Activated CD8-positive, alpha-beta T cell treated with anti-CD3 and anti-CD28 coated beads for 36 hours (primary cell): ENCODE measurements at regions not wholly inside any gene's neighbourhood (a gene's known extent, or its start where the extent isn't known, plus 50 kb on each side); places are given as distances from the start of the nearest gene placed in this dataset.

Experiments used
- ATAC-seq: fragments of 200-7000 bp; cut with Tn5 transposase; one replicate; pipeline ENCODE4 v1.10.0; 2021; ENCODE audit warnings: mild to moderate bottlenecking, moderate library complexity
- CTCF ChIA-PET: fragments of 350-600 bp; sonication (Branson Sonifier 250); formaldehyde crosslinking; loops from one replicate; lab custom pipeline; 2021; ENCODE audit warnings: antibody characterized with exemption; lab: Charles Lee
- POLR2A ChIA-PET: fragments of 350-600 bp; sonication (Branson Sonifier 250); formaldehyde crosslinking; loops from one replicate; lab custom pipeline; 2021; ENCODE audit warnings: antibody characterized with exemption; lab: Charles Lee
- DNase-seq: peaks from one replicate; pipeline ENCODE4 v3.0.0-alpha.2; 2020
- H3K27ac Mint-ChIP-seq: one replicate; pipeline ENCODE4 v1.8.0; 2021; ENCODE audit warnings: mild to moderate bottlenecking, mixed read lengths
- H3K27me3 Mint-ChIP-seq: one replicate; pipeline ENCODE4 v1.8.0; 2021; ENCODE audit warnings: mixed read lengths
- H3K36me3 Mint-ChIP-seq: one replicate; pipeline ENCODE4 v1.8.0; 2021; ENCODE audit warnings: low read depth, mixed read lengths
- H3K4me1 Mint-ChIP-seq: one replicate; pipeline ENCODE4 v1.8.0; 2021; ENCODE audit warnings: low read depth, mixed read lengths
- H3K4me3 Mint-ChIP-seq: one replicate; pipeline ENCODE4 v1.8.0; 2021; ENCODE audit warnings: mild to moderate bottlenecking, moderate library complexity, mixed read lengths
- H3K9me3 Mint-ChIP-seq: one replicate; pipeline ENCODE4 v1.8.0; 2021; ENCODE audit warnings: mixed read lengths
- intact Hi-C: fragments of 100-400 bp; cut with micrococcal nuclease; formaldehyde crosslinking; loops from one replicate; pipeline ENCODE4 v1.10.0; 2022
- TF ChIP-seq, protein P1 (sequence below): fragments of 200-600 bp; IDR thresholded peaks from one replicate; pipeline ENCODE4 v1.8.0; 2022; ENCODE audit warnings: antibody characterized with exemption, mild to moderate bottlenecking

DNA sequence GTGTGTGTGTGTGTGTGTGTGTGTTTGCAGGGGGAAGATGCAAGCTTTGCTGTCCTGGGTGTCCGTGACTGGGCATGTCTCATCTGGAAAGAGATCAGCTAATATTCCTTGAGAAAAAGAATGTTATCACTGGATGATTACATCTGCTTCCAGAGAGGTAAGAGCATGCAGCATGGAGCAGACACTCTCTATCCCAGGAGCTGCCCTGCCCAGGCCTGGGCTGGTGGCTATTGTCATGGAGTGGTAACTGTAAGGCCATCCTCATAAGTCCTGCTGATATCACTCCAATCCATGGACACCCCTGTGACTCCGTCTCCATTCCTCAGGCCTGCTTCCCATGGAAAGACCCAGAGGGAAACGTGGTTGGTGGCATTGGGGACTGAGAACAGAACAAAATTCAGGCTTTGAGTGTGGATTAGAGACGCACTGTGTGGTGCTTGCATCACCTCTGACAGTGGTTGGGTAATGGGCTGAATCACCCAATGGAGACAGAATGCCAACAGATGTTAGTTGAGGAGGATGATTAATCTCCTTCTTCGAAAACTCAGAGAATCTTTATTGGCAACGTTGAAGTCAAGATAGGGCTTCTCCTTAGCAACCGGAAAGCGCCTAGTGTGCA lies 52.0 kb upstream of the KCNIP1 start:
- H3K9me3 Mint-ChIP-seq: peaks cover 2% of the 10 kb centered on the region
- DNase-seq (no peak), ATAC-seq (no peak)
- TF ChIP-seq, protein P1, sequence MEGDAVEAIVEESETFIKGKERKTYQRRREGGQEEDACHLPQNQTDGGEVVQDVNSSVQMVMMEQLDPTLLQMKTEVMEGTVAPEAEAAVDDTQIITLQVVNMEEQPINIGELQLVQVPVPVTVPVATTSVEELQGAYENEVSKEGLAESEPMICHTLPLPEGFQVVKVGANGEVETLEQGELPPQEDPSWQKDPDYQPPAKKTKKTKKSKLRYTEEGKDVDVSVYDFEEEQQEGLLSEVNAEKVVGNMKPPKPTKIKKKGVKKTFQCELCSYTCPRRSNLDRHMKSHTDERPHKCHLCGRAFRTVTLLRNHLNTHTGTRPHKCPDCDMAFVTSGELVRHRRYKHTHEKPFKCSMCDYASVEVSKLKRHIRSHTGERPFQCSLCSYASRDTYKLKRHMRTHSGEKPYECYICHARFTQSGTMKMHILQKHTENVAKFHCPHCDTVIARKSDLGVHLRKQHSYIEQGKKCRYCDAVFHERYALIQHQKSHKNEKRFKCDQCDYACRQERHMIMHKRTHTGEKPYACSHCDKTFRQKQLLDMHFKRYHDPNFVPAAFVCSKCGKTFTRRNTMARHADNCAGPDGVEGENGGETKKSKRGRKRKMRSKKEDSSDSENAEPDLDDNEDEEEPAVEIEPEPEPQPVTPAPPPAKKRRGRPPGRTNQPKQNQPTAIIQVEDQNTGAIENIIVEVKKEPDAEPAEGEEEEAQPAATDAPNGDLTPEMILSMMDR: no peak
- intact Hi-C loops: no loop called here
- no peak overlapping the region for H3K27ac Mint-ChIP-seq
- H3K27me3 Mint-ChIP-seq: no peaks in the 10 kb centered on the region
- ChIA-PET CTCF (interaction anchor here (0.6 to 0.7 kb wide), 2 partner anchors 17 to 793 kb away, joined by 3 read pairs; no protein-coding TSS in a partner anchor), POLR2A (no interaction called here)
- H3K4me1 Mint-ChIP-seq: no peaks in the 10 kb centered on the region
- no peak overlapping the region for H3K4me3 Mint-ChIP-seq
- no peaks in the 10 kb centered on the region for H3K36me3 Mint-ChIP-seq

DNA sequence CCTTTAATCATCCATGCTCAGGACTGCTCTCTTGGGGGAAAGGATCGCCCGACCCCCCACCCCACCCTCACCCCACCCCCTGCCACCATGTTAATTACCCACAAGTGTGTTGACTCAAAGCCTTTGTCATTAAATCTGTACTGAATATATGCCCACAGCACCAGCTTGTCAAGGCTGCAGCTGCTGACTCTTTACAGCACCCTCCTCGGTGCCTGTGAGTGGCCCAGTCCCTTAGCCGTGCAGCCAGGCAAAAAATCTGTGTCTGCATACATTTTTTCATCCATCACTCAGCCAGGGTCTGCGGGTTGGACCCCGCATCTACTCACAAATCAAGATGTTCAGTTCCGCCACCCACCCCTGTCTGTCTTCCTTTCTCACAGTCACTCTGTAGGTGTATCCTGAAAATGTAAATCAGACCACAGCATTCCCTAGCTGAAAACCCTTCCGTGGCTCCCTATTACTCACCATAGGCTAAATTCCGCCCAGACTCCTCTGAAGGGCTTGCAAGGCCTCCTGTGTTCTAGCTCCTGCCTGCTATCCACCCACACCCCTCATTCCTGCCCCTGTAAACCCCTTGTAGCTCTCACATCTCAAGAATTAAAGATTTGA lies 53.7 kb upstream of the KCNIP1 start:
- Mint-ChIP-seq H3K27ac (no peak overlapping the region), H3K9me3 (peaks cover 3% of the 10 kb centered on the region), H3K4me3 (no peak overlapping the region), H3K36me3 (no peaks in the 10 kb centered on the region), H3K4me1 (no peaks in the 10 kb centered on the region), H3K27me3 (no peaks in the 10 kb centered on the region)
- DNase-seq (no peak), ATAC-seq (no peak)
- intact Hi-C loops: no loop called here
- ChIA-PET POLR2A (no interaction called here), CTCF (no interaction called here)
- TF ChIP-seq, protein P1: no peak

DNA sequence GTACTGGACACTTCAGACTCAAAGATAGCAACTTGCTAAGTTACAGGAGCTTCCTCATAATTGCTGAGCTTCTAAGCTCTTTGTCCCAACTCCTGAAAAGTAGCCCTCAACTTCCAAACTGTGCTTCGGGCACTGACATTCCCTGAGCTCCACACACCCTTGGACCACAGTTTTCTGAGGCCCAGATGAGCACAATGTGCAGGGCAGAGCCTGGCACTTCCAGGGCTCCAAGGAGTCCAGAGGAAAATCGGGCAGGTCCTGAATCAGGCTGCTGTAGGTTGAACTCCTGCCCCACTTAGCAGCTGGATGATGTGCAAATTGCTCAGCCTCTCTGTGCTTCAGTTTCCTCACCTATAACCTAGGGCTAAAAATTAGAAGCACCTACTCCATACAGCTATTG lies 54.6 kb upstream of the KCNIP1 start:
- Mint-ChIP-seq H3K27ac (no peak overlapping the region), H3K27me3 (no peaks in the 10 kb centered on the region), H3K9me3 (peaks cover 3% of the 10 kb centered on the region), H3K36me3 (no peaks in the 10 kb centered on the region), H3K4me3 (no peak overlapping the region), H3K4me1 (no peaks in the 10 kb centered on the region)
- ATAC-seq (no peak), DNase-seq (no peak)
- POLR2A ChIA-PET: no interaction called here
- CTCF ChIA-PET: interaction anchor here (1.2 kb wide), 1 partner anchor 15 kb away, joined by 3 read pairs; no protein-coding TSS in a partner anchor
- intact Hi-C loops: no loop called here
- TF ChIP-seq, protein P1: no peak

DNA sequence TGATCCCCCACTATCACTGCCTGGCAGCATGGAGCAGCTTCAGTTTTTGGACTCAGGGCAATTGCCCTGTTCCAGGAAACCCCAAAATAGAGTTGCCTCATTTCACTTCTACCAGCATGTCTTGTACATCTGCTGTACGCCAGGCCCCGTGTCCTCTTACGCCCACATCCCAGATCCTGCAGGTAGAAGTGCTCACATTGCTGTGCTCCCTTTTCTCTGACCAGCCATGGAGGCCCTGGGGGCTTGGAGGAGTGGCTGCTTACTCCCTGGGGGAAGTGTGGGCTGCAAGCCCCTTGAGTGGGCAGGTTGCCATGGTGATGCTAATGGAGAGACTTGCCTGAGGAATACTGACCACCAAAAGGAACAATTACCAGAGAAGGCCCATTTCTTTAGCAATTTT lies 55.6 kb upstream of the KCNIP1 start:
- Mint-ChIP-seq H3K27ac (no peak overlapping the region), H3K4me3 (no peak overlapping the region), H3K27me3 (no peaks in the 10 kb centered on the region), H3K36me3 (no peaks in the 10 kb centered on the region), H3K4me1 (no peaks in the 10 kb centered on the region), H3K9me3 (peaks cover 3% of the 10 kb centered on the region)
- ATAC-seq (no peak), DNase-seq (no peak)
- ChIA-PET POLR2A (no interaction called here), CTCF (interaction anchor here (1.2 kb wide), 1 partner anchor 13 kb away, joined by 3 read pairs; no protein-coding TSS in a partner anchor)
- intact Hi-C loops: no loop called here
- TF ChIP-seq, protein P1: no peak

DNA sequence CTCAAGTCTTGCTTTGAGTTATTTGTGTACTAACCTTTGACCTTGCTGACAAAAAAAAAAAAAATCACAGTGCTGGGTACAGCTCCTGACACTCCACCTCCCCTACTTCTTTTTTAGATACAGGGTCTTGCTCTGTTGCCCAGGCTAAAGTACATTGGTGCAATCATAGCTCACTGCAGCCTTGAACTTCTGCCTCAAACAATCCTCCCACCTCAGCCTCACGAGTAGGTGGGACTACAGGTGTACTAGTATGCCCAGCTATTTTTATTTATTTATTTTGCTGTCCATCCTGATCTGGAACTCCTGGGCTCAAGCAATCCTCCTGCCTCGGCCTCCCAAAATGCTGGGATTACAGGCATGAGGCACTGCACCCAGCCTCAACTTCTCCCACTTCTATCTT lies 57.2 kb upstream of the KCNMB1 start:
- Mint-ChIP-seq H3K36me3 (no peaks in the 10 kb centered on the region), H3K4me1 (no peaks in the 10 kb centered on the region), H3K9me3 (peaks cover 3% of the 10 kb centered on the region), H3K27ac (no peak overlapping the region), H3K4me3 (no peak overlapping the region), H3K27me3 (no peaks in the 10 kb centered on the region)
- POLR2A ChIA-PET: interaction anchor here (0.6 kb wide), 1 partner anchor 1287 kb away, joined by 3 read pairs; no protein-coding TSS in a partner anchor
- ATAC-seq: no peak
- TF ChIP-seq, protein P1: no peak
- DNase-seq: no peak
- CTCF ChIA-PET: interaction anchor here (0.8 to 2.5 kb wide), 4 partner anchors 11 to 220 kb away, joined by 3 to 20 read pairs (median 6); no protein-coding TSS in a partner anchor
- intact Hi-C loops: no loop called here
